Gastroesophageal sphincter (tissue), 3 donors: ENCODE measurements at regions not wholly inside any gene's neighbourhood (a gene's known extent, or its start where the extent isn't known, plus 50 kb on each side); places are given as distances from the start of the nearest gene placed in this dataset.

Experiments
- POLR2A ChIP-seq, 2 donors: fragments of 450-650 bp; IDR thresholded peaks; one replicate each; pipeline ENCODE4 v1.6.1; 2017; ENCODE audit warnings: antibody characterized with exemption in 2 of 2, mild to moderate bottlenecking in 2 of 2, moderate library complexity in 1 of 2
- TF ChIP-seq, protein P1 (sequence below), 4 experiments: fragments of 200-600 bp in 2 of 4; fragments of 450-650 bp in 2 of 4; sonication (generic) in 1 of 4; IDR thresholded peaks; one replicate each; pipeline ENCODE4 v1.5.1; 2017 to 2019; ENCODE audit warnings: antibody characterized with exemption in 4 of 4, mild to moderate bottlenecking in 2 of 4, moderate library complexity in 2 of 4

DNA sequence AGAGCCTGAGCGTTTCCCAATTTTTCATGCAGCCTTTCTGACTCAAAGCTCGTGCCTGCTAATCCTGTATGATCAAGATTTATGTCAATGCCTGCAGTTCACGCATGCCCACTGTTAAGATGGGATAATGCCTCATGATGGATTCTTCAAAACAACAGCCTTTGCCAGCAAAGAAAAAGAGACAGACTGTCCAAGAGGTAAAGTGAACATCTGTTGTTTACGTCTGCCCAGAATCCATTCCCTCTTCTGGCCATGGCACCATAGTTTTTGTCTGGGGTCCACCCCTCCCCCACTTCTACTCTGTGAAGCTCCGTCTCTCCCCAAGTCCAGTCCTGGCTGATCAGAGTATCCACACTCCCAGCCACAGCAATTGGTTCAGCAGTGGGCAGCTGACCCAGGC is 91.9 kb upstream of the EYA2 start:
- TF ChIP-seq, protein P1, sequence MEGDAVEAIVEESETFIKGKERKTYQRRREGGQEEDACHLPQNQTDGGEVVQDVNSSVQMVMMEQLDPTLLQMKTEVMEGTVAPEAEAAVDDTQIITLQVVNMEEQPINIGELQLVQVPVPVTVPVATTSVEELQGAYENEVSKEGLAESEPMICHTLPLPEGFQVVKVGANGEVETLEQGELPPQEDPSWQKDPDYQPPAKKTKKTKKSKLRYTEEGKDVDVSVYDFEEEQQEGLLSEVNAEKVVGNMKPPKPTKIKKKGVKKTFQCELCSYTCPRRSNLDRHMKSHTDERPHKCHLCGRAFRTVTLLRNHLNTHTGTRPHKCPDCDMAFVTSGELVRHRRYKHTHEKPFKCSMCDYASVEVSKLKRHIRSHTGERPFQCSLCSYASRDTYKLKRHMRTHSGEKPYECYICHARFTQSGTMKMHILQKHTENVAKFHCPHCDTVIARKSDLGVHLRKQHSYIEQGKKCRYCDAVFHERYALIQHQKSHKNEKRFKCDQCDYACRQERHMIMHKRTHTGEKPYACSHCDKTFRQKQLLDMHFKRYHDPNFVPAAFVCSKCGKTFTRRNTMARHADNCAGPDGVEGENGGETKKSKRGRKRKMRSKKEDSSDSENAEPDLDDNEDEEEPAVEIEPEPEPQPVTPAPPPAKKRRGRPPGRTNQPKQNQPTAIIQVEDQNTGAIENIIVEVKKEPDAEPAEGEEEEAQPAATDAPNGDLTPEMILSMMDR (IDR thresholded peaks at IDR 0.05), result no peak
- no peak for TF ChIP-seq POLR2A (IDR thresholded peaks at IDR 0.05)
